MCF 10A (cell line): ENCODE measurements at regions not wholly inside any gene's neighbourhood (a gene's known extent, or its start where the extent isn't known, plus 50 kb on each side); places are given as distances from the start of the nearest gene placed in this dataset.

Experiments
- BruUV-seq: library from RNA; stranded (reverse); fragments of 400-500 nt; replicated peaks from 2 replicates; lab custom pipeline; 2021; lab: Mats Ljungman, UMichigan
- CTCF ChIA-PET: fragments of 300-600 bp; sonication (Branson Sonifier 250); formaldehyde crosslinking; extraction: SDS; loops from one replicate; lab custom pipeline; 2021; ENCODE audit warnings: antibody characterized with exemption, inconsistent platforms; lab: Yijun Ruan, JAX
- POLR2A ChIA-PET: fragments of 300-600, 350-650 bp; sonication (Branson Sonifier 250); formaldehyde crosslinking; extraction: SDS; loops from one replicate; lab custom pipeline; 2020; ENCODE audit warnings: antibody characterized with exemption, inconsistent platforms; lab: Yijun Ruan, JAX
- DNase-seq: peaks from one replicate; pipeline ENCODE4 v3.0.0-alpha.2; 2018; ENCODE audit not compliant: unreplicated experiment
- H3K27ac Mint-ChIP-seq: one replicate; pipeline ENCODE4 v1.8.0; 2022; ENCODE audit warnings: mild to moderate bottlenecking, low read depth, mixed read lengths; ENCODE audit not compliant: unreplicated experiment
- H3K27me3 Mint-ChIP-seq: one replicate; pipeline ENCODE4 v1.8.0; 2022; ENCODE audit warnings: mixed read lengths; ENCODE audit not compliant: insufficient read depth, unreplicated experiment
- H3K36me3 Mint-ChIP-seq: one replicate; pipeline ENCODE4 v1.8.0; 2022; ENCODE audit warnings: mild to moderate bottlenecking, moderate library complexity, mixed read lengths; ENCODE audit not compliant: insufficient read depth, unreplicated experiment
- H3K4me1 Mint-ChIP-seq: one replicate; pipeline ENCODE4 v1.8.0; 2022; ENCODE audit warnings: mixed read lengths; ENCODE audit not compliant: insufficient read depth, unreplicated experiment
- H3K4me3 Mint-ChIP-seq: one replicate; pipeline ENCODE4 v1.8.0; 2022; ENCODE audit warnings: mild to moderate bottlenecking, moderate library complexity, mixed read lengths; ENCODE audit not compliant: unreplicated experiment
- H3K9me3 Mint-ChIP-seq: one replicate; pipeline ENCODE4 v1.8.0; 2022; ENCODE audit warnings: mixed read lengths; ENCODE audit not compliant: unreplicated experiment
- intact Hi-C: fragments of 100-400 bp; cut with micrococcal nuclease; formaldehyde crosslinking; loops from 2 replicates; pipeline ENCODE4 v1.14.1; 2022
- TF ChIP-seq, protein P1 (sequence below): fragments of 200-600 bp; IDR thresholded peaks from one replicate; pipeline ENCODE4 v1.8.0; 2022; ENCODE audit warnings: antibody characterized with exemption, mild to moderate bottlenecking; ENCODE audit not compliant: unreplicated experiment

- Mint-ChIP-seq H3K27ac (peak overlapping the region; percentile 94), H3K9me3 (no peaks in the 10 kb centered on the region), H3K27me3 (no peaks in the 10 kb centered on the region), H3K4me1 (peaks cover 8% of the 10 kb centered on the region), H3K4me3 (no peak overlapping the region), H3K36me3 (no peaks in the 10 kb centered on the region)
- CTCF ChIA-PET: no interaction called here
- DNase-seq: no peak
- intact Hi-C loops: no loop called here
- POLR2A ChIA-PET: interaction anchor here (0.6 to 1.2 kb wide), 3 partner anchors 11 to 137 kb away, joined by 3 to 4 read pairs (median 3); no protein-coding TSS in a partner anchor
- BruUV-seq: no TSS peak
- TF ChIP-seq, protein P1, sequence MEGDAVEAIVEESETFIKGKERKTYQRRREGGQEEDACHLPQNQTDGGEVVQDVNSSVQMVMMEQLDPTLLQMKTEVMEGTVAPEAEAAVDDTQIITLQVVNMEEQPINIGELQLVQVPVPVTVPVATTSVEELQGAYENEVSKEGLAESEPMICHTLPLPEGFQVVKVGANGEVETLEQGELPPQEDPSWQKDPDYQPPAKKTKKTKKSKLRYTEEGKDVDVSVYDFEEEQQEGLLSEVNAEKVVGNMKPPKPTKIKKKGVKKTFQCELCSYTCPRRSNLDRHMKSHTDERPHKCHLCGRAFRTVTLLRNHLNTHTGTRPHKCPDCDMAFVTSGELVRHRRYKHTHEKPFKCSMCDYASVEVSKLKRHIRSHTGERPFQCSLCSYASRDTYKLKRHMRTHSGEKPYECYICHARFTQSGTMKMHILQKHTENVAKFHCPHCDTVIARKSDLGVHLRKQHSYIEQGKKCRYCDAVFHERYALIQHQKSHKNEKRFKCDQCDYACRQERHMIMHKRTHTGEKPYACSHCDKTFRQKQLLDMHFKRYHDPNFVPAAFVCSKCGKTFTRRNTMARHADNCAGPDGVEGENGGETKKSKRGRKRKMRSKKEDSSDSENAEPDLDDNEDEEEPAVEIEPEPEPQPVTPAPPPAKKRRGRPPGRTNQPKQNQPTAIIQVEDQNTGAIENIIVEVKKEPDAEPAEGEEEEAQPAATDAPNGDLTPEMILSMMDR: no peak
Measured at GRCh38 chr18:61047794-61048193, 285.4 kb upstream of the CDH20 start.

DNA sequence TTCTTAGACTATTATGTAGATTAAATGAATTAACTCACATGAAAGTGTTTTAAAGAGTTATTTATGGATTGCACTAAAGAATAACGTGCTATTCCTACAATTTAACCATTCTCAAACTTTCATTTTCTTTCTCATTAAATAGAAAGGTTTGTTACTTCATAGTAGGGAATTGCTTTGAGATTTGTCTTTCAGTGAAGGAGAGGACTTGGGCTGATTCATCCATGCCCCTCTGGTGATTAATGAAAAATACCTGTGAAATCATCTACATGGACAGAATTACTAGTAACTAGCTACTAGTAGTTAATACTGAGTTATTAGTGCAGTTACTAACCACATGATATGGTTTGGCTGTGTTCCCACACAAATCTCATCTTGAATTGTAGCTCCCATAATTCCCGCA, 275.8 kb upstream of the CDH20 start:
- Mint-ChIP-seq H3K27ac (no peak overlapping the region), H3K4me1 (no peaks in the 10 kb centered on the region), H3K36me3 (no peaks in the 10 kb centered on the region), H3K4me3 (no peak overlapping the region), H3K27me3 (no peaks in the 10 kb centered on the region), H3K9me3 (no peaks in the 10 kb centered on the region)
- CTCF ChIA-PET: no interaction called here
- no TSS peak for BruUV-seq
- intact Hi-C loops: no loop called here
- TF ChIP-seq, protein P1: no peak
- no peak for DNase-seq
- POLR2A ChIA-PET: no interaction called here

GRCh38 chr18:61062258-61062657, 271.0 kb upstream of the CDH20 start:
- no peak for DNase-seq
- TF ChIP-seq, protein P1: no peak
- Mint-ChIP-seq H3K27me3 (no peaks in the 10 kb centered on the region), H3K9me3 (no peaks in the 10 kb centered on the region), H3K4me3 (no peak overlapping the region), H3K4me1 (no peaks in the 10 kb centered on the region), H3K27ac (no peak overlapping the region), H3K36me3 (no peaks in the 10 kb centered on the region)
- intact Hi-C loops: no loop called here
- ChIA-PET POLR2A (interaction anchor here (0.7 kb wide), 1 partner anchor 160 kb away, joined by 3 read pairs; no protein-coding TSS in a partner anchor), CTCF (interaction anchor here (0.6 kb wide), 1 partner anchor 18 kb away, joined by 3 read pairs; no protein-coding TSS in a partner anchor)
- no TSS peak for BruUV-seq

DNA sequence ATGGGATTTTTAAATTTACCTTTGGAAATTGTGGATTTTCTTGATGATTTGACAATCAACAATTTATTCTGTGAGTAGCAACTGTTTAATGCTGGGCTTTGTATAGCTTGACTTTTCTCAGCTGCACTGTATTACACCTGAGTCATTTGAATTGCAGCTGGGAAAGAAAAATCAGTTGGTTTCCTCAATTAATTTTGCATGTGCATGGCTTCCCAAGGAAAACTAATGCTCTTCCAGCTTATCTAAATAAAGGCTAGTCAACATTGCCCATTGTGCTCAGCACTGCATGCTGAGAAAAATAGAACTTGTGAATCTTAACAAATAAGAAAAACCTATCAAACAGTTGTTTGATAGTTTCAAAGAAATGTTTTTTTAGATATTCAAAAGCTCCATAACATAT, 268.3 kb upstream of the CDH20 start:
- H3K9me3 Mint-ChIP-seq: no peaks in the 10 kb centered on the region
- H3K27me3 Mint-ChIP-seq: no peaks in the 10 kb centered on the region
- no peaks in the 10 kb centered on the region for H3K36me3 Mint-ChIP-seq
- no peak overlapping the region for H3K4me3 Mint-ChIP-seq
- no peak overlapping the region for H3K27ac Mint-ChIP-seq
- POLR2A ChIA-PET: no interaction called here
- CTCF ChIA-PET: no interaction called here
- TF ChIP-seq, protein P1: no peak
- DNase-seq: no peak
- H3K4me1 Mint-ChIP-seq: no peaks in the 10 kb centered on the region
- intact Hi-C loops: loop anchor here (5.0 kb wide), 1 partner anchor 253 kb away; no protein-coding TSS in a partner anchor
- BruUV-seq: no TSS peak
